GM19467 (cell line): ENCODE measurements at regions not wholly inside any gene's neighbourhood (a gene's known extent, or its start where the extent isn't known, plus 50 kb on each side); places are given as distances from the start of the nearest gene placed in this dataset.
"Not testable (repeated sequence)": the region's sequence is repeated elsewhere in the genome, so short reads cannot be mapped to it uniquely, and the experiment has no call there.

Source experiments
- ATAC-seq: cut with Tn5 transposase; IDR thresholded peaks from one replicate; pipeline ENCODE4 v1.9.1; 2021; ENCODE audit warnings: mild to moderate bottlenecking, moderate library complexity; ENCODE audit not compliant: unreplicated experiment

GRCh38 chr4:56149591-56149990, 200.8 kb downstream of the CEP135 start:
- ATAC-seq: no peak

- ATAC-seq: no peak
Observed at GRCh38 chr4:56148428-56148827, 199.7 kb downstream of the CEP135 start.

GRCh38 chr4:56147371-56147770, 198.6 kb downstream of the CEP135 start:
- ATAC-seq: no peak

- no peak for ATAC-seq
Observed at GRCh38 chr4:56146956-56147355, 198.2 kb downstream of the CEP135 start.

DNA sequence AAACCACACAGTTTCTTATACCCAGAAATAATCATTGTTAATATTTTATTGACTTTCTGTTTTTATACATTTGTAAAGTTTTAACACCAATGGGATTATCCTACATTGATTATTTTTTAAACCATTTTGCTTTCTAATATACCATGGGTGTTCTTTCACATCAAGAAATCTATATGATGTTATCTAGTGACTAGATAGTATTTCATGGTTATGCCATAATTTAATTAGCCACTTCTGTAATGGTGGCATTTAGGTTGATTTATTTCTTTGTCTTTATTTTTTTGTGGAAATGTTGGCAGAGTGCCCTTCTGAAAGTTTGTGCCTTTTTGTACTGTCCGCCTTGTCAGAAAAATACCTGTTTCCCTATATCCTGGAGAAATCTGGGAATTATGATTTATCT, 193.3 kb downstream of the CEP135 start:
- ATAC-seq: no peak

- no peak for ATAC-seq
Observed at GRCh38 chr4:56139241-56139827, 190.6 kb downstream of the CEP135 start.

DNA sequence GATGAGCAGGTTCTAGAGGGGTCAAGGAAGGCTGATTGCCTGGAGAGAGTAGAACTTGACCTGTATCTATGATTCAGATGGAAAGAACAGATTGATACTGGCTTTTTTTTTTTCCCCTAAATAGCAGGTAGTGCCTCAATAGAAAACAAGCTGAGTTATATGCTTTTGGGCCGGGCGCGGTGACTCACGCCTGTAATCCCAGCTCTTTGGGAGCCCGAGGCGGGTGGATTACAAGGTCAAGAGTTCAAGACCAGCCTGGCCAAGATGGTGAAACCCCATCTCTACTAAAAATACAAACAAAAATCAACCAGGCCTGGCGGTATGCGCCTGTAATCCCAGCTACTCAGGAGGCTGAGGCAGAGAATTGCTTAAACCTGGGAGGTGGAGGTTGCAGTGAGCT, 186.1 kb downstream of the CEP135 start:
- ATAC-seq: not testable (repeated sequence)

DNA sequence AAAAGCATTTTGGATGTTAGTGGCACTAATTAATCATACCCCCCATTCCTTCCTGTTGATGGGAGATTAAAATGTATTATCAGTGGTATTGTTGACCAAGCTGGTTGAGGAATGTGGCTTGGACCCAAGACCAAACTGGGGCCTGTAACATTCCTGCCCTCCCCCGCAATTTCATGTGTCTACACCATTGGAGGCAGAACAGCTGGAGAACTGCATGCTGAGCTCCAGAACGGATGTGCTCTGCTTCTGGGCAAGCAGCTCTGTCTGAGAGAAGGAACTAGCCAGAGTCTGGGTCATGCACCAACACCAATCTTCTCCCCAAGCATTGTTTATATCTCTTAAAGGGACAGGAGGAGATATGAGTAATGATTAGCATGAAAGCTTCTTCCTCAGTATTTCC, 185.5 kb downstream of the CEP135 start:
- ATAC-seq: no peak

- ATAC-seq: no peak
Observed at GRCh38 chr4:56132835-56133234, 184.1 kb downstream of the CEP135 start.

DNA sequence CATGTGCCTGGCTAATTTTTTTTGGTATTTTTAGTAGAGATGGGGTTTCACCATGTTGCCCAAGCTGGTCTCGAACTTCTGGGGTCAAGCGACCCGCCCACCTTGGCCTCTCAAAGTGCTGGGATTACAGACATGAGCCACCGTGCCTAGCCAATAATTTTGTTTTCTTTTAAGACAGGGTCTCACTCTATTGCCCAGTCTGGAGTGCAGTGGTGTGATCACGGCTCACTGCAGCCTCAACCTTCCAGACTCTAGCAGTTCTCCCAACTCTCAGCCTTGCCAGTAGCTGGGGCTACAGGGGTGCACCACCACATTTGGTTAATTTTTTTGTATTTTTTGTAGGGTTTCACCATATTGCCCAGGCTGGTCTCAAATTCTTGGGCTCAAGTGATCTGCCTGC, 183.4 kb downstream of the CEP135 start:
- not testable (repeated sequence) for ATAC-seq

- no peak for ATAC-seq
Observed at GRCh38 chr4:56130606-56131155, 181.9 kb downstream of the CEP135 start.

GRCh38 chr4:56129431-56129861, 180.7 kb downstream of the CEP135 start:
- ATAC-seq: no peak

GRCh38 chr4:56128213-56128612, 179.5 kb downstream of the CEP135 start:
- ATAC-seq: no peak

GRCh38 chr4:56127716-56128115, 179.0 kb downstream of the CEP135 start:
- no peak for ATAC-seq

DNA sequence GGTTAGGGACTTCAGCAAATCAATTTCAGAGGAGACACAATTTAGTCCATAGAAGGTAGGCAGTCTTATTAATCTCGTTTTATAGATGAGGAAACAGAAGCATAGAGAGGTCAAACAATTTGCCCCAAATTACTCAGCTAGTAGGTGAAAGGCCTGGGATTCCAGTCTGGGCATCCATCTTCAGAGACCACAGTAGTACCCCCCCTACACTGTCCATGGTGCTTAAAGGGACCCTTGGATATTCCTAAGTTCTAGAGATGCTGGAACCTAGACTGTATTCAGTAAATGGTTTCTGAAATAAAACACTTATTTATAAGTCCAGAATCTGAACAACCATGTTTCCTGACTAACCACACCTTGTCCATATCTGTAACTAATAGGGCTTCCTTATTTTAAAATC, 174.8 kb downstream of the CEP135 start:
- no peak for ATAC-seq

DNA sequence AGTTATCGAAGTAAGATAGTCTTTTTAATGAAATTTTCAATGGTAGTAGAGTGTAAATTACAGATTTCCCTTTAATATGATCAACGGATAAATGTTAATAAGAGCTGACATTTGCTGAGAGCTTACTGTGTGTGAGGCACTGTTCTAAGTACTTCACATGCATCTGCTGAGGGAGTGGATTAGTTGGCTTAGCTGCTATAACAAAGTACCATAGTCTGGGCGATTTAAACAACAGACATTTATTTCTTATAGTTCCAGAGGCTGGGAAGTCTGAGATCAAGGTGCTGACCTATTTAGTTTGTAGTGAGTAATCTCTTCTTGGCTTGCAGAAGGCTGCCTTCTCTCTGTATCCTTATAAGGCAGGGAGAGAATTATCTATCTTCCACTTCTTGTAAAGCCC, 174.3 kb downstream of the CEP135 start:
- ATAC-seq: no peak

DNA sequence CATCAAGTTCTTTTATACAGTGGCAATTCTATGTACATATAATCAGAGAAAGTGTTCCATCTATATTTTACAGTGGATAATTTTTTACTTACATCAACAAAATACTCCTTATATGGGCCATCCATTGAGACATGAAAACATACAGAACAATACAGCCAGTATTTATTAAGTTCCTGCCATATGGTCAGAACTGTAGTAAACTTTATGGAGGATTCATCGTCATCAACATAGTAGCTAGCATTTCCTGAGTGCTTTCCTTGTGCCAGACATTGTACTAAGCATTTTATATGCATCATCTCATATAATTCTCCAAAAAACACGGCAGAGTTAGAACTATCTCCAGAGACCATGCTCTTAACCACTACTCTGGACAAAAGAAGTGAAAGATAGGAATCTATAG, 170.1 kb downstream of the CEP135 start:
- ATAC-seq: no peak

DNA sequence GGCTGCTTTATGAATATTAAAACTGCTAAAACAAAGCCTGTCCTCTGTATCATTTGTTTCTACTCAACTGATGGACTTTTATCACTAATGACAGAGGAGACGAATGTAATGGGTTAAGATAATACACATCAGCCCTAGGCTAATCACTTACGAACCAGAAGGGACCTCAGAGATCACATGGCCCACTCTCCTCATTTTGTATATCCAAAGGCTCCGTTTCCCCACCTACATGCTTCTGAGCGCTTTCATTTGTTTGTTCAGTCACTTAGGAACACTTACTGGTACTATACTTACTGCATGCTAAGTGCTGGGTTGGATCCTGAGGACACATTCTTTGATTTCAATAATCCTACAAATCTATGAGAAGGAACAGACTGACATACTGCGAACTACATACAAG, 169.3 kb downstream of the CEP135 start:
- no peak for ATAC-seq

- no peak for ATAC-seq
Observed at GRCh38 chr4:56115898-56116297, 167.2 kb downstream of the CEP135 start.

DNA sequence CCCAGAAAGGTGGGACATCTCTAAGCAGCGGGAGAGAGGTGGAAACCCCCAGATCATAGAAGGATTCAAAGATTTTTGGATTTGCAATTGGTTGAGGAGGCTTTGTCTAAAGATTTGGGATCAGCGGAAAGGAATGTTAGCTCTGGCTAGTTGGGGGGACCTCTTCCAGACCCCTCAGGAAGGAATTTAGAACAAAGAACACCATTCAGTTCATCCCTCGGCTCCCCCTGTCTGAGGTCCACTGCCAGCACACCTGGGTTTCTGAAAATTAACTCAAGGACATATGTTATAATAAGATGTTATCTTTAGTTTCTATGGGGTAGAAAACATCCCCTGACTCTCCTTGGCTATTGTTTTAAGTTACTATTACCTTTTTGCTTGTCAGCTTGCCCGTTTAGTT, 163.6 kb downstream of the CEP135 start:
- ATAC-seq: no peak

- ATAC-seq: no peak
Observed at GRCh38 chr4:56106180-56107147, 157.7 kb downstream of the CEP135 start.

DNA sequence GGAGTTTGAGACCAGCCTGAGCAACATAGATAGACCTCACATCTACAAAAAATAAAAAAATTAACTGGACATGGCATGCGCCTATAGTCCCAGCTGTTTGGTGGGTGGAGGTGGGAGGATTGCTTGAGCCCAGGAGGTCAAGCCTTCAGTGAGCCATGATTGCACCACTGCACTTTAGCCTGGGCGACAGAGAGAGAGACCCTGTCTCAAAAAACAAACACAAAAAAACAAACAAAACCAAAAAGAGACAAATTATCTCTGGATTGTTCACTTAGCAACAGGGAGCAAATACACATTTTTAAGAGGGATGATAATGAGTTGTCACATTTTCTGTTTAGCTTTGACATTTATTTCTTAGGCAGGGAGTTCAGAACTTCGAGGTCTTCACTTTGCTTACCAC, 155.4 kb downstream of the CEP135 start:
- ATAC-seq: no peak
